ENCODE measurements at regions not wholly inside any gene's neighbourhood (a gene's known extent, or its start where the extent isn't known, plus 50 kb on each side); places are given as distances from the start of the nearest gene placed in this dataset.
A peak's percentile ranks its signal among the peaks of the same experiment; 100 is the strongest.
"Not testable (repeated sequence)": the region's sequence is repeated elsewhere in the genome, so short reads cannot be mapped to it uniquely, and the experiment has no call there.

DNA sequence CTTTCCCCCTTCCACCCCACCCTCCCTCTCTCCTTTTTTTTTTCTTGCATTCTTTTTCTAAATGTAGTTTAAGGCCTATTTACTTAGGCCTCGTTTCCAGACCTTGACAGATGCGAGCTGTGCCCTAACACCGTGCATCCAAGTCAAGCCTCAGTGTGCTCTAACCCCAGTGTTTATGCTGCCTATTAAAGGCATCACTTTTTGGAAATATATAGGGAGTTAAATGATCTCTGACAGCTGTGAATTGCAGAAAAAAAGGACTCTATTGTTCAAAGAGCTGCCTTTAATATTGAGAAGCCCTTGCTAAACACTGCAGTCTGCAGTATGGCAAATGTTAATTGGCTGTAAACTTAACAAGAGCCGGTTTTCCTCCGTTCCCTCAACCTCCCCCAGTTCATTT, 270.4 kb upstream of the TUT7 start:
- DNase-seq (ENCODE audit: low read depth) = no peak

DNA sequence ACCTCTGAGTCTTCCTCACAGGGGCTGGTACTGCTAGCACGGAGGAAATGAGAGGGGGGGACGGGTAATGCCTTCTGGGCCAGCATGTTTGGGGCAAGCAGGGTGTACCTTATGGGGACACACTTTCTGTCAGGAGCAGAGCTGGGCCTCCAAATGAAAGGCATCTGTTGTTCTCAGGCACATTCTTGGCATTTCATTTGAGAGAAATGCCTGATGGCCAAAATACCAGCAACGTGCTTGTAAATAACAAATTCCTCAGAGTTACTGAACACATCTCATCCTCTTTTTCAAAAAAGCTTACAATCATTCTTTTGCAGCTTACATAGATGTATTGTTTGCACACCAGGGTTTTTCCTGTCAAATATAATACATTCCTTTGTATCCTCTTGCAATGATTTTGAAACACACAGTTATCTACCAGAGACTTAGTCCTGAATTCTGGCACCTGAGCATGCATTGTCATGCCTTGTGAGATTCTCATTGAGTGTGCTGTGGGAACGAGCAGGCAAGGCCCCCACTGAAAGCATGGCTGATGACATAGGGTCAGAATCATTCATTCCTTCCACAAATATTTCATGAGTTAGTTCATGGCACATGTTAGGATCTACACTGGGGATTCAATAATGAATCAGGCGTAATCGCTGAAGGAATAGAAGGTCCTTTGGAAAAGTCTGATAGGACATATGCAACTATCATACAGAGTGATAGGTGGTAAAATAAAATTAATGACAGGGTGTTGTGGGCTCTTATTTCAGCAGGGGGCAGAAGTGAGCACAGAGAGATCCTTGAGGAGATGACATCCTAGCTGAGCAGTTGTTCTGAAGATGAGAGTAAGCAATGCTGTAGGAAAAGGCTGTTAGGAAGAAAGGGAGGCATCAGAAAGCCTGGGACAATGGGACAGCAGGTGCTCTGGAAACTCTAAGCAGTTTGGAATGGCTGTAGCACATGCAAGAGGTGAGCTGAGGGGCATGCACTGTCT, 260.9 kb upstream of the TUT7 start:
- peak; percentile 34 for DNase-seq (ENCODE audit: low read depth)

DNA sequence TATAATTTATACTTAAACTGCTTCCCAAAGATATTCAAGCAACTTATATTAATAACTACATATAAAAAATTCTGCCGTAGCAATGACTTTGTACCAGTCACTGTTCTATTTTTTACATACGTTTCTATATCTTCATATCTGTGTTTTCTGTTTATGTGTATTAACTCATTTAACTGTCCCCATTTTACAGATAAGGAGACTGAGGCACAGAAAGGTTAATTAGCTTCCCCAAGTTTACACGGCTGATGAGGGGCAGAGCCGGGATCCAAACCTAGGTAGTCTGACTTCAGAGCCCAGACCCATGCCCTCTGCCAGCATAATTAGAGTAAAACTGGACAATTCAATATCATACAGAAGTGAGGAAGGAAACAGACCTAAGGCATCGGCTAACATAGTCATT, 259.7 kb upstream of the TUT7 start:
- no peak for DNase-seq (ENCODE audit: low read depth)

- DNase-seq (ENCODE audit: low read depth) = not testable (repeated sequence)
Observed at GRCh38 chr9:86611534-86611933, 257.3 kb upstream of the TUT7 start.

- no peak for DNase-seq (ENCODE audit: low read depth)
Observed at GRCh38 chr9:86605303-86605702, 251.1 kb upstream of the TUT7 start.

GRCh38 chr9:86604741-86605140, 250.5 kb upstream of the TUT7 start:
- DNase-seq (ENCODE audit: low read depth) = no peak

DNA sequence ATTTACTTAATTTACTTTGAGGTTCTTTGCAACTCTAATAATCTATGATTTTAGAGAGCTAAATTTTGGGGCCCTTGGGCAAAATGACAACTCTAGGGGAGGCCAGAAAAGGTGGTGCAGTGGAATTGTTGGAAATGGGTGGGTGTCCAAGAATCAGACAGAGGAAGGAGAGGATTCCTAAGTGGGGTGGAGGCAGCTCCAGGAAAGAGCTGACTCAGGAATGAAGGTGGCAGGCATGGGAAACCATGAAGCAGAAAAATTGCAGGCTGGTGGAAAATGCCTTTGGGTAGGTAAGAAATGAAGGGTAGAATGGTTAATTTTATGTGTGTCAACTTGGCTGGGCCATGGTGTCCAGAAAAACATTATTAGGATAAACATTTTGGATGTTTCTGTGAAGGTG, 248.5 kb upstream of the TUT7 start:
- no peak for DNase-seq (ENCODE audit: low read depth)

DNA sequence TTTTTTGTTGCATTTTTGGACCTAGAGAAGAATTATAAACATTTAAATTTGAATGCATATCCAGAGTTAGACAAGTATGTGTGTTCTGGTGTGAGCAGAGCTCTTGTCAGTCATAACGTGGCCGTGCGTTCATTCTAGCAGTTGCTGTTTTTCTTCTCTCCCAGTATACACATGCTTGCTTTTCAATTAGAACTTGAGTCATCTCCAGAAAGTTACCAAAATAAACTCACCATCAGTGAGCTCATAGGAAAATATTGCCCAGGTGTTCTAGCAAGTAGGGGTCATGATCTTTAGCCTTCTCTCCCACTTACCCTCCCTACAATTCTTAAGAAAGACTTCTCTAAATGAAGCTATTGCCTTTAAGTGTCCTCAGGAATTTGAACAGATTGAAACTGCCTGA, 247.5 kb upstream of the TUT7 start:
- DNase-seq (ENCODE audit: low read depth) = no peak

GRCh38 chr9:86600977-86601376, 246.8 kb upstream of the TUT7 start:
- no peak for DNase-seq (ENCODE audit: low read depth)

GRCh38 chr9:86600291-86600690, 246.1 kb upstream of the TUT7 start:
- DNase-seq (ENCODE audit: low read depth) = no peak

DNA sequence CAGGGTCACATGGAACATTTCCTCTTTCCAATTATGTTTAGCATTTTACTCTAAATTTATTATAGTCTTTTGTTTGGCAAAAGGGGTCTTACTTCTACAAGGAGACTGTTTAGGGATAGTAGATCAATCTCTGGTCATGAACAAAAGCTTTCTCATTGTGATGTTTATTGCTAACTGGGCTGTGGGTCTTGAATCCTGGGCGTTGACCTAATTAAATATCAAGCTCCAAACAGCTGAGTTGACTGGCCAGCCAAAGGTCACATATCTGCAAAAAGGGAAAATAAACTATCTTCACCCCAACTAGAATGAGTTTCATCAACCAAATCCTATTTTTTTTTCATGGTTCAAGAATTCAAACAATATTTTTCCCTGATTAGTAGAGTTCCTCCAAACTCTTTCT, 245.4 kb upstream of the TUT7 start:
- DNase-seq (ENCODE audit: low read depth) = no peak

DNA sequence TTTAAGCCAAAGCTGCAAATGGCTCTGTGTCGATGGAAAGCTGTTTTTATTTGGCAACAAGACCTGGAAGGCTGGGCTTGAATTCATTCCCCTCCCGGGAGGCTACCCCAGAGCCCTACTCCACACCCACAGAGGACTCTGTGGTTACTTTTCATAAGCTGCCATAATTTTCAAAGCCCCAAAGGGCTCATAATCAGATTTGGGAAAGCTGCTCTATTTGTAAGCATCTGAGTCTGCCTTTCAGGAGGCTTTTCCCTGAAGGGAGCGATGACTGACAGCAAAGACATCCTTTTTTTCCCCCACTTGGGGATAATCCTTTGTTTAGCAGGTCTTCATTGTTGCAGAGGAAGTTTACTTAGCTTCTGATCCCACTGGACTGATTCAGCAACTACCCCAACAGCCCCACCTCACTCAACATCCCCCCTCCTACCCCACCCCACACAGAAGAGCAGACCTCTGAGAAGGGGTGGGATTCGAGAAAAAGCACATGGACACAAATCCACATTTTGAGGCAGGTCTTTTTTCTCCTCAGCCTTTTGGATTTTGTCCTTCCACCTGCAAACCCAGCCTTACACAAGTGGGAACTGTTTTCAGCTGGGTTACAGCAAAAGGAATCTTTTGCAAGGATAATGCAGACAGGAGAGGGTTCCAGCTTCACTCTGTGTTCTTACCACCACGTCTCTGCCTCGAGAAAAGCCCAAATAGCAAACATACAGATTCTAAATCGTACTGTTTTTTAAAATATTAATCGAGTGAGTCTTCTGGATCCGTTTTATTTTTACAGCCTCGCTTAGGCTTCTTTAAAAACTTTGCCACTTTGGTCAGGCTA, 244.4 kb upstream of the TUT7 start:
- no peak for DNase-seq (ENCODE audit: low read depth)

DNA sequence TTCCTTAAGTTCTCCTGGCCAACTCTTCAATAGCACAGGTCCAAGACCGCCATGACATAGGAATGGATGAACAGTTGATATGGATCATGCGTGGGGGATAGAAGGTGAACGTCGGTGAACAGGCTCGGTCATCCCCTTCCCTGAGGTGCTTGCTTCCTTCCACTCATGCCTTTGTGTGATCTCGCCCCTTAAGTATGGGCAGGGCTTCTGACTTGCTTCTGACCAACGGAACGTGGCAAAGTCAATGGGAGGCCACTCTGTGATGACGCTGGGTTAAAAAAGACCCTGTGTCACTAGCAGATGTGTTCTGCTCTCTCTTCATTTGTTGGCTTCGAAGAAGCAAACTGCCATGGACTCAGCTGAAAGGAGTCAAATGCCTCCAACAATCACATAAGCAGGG, 240.5 kb upstream of the TUT7 start:
- no peak for DNase-seq (ENCODE audit: low read depth)

DNA sequence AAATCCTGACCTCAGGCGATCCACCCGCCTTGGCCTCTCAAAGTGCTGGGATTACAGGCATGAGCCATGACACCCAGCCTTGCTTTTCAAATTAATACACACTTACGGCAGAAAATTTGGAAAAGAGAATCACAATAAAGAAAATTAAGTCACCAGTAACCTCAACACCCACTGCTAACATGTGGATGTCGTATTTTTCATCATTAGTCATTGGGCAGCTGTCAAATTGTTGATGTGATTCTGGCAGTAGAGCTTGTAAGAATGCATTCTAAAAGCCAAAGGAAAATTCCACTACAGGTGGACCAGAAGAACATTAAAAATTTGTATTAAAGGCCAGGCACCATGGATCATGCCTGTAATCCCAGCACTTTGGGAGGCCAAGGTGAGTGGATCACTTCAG, 237.3 kb upstream of the TUT7 start:
- DNase-seq (ENCODE audit: low read depth) = no peak

GRCh38 chr9:86589730-86590129, 235.5 kb upstream of the TUT7 start:
- no peak for DNase-seq (ENCODE audit: low read depth)

- no peak for DNase-seq (ENCODE audit: low read depth)
Observed at GRCh38 chr9:86589273-86589672, 235.1 kb upstream of the TUT7 start.

GRCh38 chr9:86586144-86586494, 231.9 kb upstream of the TUT7 start:
- DNase-seq (ENCODE audit: low read depth) = no peak

DNA sequence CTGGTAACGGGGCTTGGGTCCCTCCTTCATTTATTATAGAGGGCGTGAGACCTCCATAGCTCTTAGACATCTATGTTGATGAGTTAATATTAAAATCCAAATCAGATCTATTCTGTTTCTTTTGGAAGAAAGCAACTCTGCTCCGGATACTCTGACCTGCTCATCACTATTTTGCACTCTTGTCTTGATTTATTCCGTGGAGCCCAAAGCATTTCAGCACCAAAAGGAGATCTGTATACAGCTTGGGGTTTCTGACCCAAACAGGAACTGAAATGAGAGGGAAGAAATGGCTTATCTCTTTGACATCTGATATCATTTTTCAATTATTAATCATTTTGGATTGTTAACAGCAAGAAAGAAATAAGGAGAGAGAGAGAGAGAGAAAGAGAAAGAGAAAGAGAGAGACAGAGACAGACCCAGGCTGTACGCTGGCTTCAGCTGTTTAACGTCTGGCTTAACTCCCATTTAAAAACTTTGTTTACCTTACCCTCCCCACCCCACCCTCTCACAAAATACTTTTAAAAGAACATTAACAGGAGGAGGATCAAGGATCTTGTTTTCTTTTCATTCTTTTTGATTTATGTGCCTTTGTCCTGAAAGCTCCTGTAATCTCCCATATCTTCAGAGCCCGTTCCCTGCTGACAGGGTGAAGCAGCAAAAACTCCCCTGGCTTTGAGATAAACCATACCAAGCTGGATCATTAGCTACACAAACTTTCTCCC, 231.4 kb upstream of the TUT7 start:
- DNase-seq (ENCODE audit: low read depth) = no peak

DNA sequence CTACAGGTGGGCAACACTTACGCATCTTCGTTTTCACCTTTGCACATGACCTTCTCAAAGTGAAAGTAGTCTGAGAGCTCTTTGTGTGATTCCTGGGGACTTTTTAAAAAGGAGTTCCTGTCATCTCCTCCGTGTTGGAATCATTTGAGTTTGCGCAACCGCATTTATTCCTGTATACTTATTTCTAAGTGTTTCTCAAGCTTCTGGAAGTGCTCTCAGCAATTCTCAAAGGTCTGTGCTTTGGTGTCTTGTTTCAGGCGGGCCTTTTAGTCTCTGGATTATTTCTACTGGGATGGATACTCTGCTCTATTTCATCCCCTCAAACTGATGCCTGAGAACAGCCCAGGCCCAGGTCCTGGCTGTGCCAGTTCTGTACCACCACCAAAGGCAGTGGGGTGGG, 226.5 kb upstream of the TUT7 start:
- DNase-seq (ENCODE audit: low read depth) = no peak

DNA sequence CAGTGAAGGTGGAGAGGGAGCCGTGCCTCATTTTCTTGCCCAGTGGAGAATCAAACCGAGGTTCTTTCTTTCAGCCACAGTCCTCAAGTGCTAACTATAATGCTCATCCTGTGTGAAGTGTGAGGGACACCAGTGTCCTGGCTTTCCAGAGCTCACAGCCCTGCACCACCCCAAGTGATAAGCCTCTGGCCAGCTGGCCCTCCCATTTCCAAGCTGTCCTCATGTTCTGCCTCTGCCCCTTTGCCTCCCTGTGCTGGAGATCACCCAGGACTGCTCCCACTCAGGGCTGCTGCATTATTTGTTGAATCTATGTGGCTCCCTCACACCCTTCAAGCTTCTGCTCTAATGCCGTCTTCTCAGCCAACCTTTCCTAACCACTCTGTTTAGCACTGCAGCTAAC, 224.5 kb upstream of the TUT7 start:
- DNase-seq (ENCODE audit: low read depth) = no peak

- DNase-seq (ENCODE audit: low read depth) = no peak
Observed at GRCh38 chr9:86577420-86578333, 223.5 kb upstream of the TUT7 start.
